Uterus (tissue), 2 donors: ENCODE measurements at regions not wholly inside any gene's neighbourhood (a gene's known extent, or its start where the extent isn't known, plus 50 kb on each side); places are given as distances from the start of the nearest gene placed in this dataset.

Experiments used
- POLR2A ChIP-seq, 2 donors: fragments of 450-650 bp; IDR thresholded peaks; one replicate each; pipeline ENCODE4 v1.6.1; 2016; ENCODE audit warnings: antibody characterized with exemption in 2 of 2, mild to moderate bottlenecking in 1 of 2, moderate library complexity in 1 of 2
- TF ChIP-seq, protein P1 (sequence below), 4 experiments: fragments of 200-600 bp in 2 of 4; fragments of 450-650 bp in 2 of 4; sonication (generic) in 2 of 4; IDR thresholded peaks; one replicate each; pipeline ENCODE4 v1.5.1; 2016 to 2019; ENCODE audit warnings: antibody characterized with exemption in 4 of 4, mild to moderate bottlenecking in 2 of 4, moderate library complexity in 1 of 4

DNA sequence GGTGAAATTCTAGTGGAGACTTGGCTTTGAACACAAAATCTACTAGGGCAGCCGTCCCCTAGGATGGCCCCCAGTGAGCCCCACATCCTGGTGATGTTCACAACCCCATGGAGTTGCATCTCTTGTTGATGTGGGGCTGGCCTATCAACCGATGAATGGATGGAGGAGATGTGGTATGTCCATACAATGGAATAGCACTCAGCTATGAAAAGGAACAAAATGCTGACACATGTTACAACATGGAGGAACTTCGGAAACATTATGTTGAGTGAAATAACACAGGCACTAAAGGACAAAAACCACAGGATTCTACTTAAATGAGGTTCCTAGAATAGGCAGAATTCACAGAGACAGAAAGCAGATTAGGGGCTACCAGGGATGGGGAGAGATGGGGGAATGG is 80.1 kb upstream of the ASAP2 start:
- TF ChIP-seq, protein P1, sequence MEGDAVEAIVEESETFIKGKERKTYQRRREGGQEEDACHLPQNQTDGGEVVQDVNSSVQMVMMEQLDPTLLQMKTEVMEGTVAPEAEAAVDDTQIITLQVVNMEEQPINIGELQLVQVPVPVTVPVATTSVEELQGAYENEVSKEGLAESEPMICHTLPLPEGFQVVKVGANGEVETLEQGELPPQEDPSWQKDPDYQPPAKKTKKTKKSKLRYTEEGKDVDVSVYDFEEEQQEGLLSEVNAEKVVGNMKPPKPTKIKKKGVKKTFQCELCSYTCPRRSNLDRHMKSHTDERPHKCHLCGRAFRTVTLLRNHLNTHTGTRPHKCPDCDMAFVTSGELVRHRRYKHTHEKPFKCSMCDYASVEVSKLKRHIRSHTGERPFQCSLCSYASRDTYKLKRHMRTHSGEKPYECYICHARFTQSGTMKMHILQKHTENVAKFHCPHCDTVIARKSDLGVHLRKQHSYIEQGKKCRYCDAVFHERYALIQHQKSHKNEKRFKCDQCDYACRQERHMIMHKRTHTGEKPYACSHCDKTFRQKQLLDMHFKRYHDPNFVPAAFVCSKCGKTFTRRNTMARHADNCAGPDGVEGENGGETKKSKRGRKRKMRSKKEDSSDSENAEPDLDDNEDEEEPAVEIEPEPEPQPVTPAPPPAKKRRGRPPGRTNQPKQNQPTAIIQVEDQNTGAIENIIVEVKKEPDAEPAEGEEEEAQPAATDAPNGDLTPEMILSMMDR (IDR thresholded peaks at IDR 0.05) = no peak
- no peak for TF ChIP-seq POLR2A (IDR thresholded peaks at IDR 0.05)
